Left ventricle myocardium superior (tissue), 1 donor: ENCODE measurements at regions not wholly inside any gene's neighbourhood (a gene's known extent, or its start where the extent isn't known, plus 50 kb on each side); places are given as distances from the start of the nearest gene placed in this dataset.
"Not testable (repeated sequence)": the region's sequence is repeated elsewhere in the genome, so short reads cannot be mapped to it uniquely, and the experiment has no call there.

Experiments used
- ATAC-seq: fragments of 200-7000 bp; cut with Tn5 transposase; one replicate; pipeline ENCODE4 v1.9.1; 2020; ENCODE audit warnings: mild to moderate bottlenecking, moderate library complexity
- DNase-seq: peaks from one replicate; pipeline ENCODE4 v3.0.0-alpha.2; 2020
- intact Hi-C: fragments of 100-400 bp; cut with micrococcal nuclease; formaldehyde crosslinking; loops from one replicate; pipeline ENCODE4 v1.11.0; 2022
- donor health status: DM: no; HTN: yes; CAD: no; lungs with severe emphysema.

DNA sequence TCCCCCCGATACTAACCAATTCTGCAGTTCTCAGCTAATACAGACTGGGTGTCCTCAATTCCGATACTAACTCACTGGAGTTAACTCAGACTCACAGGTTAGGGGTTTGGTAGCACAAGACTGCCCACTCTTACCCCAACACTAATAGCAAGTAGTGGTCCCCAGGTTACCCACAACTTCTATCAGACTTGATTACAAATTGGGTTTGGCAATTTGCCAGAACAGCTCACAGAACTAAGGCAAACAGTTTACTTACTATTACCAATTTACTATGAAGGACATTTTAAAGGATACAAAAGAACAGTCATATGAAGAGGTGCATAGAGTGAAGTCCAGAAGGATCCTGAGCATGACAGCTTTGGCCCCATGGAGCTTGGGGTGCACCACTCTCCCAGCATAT, 201.8 kb upstream of the VCX start:
- intact Hi-C loops = no loop called here
- ATAC-seq (no peak), DNase-seq (no peak)

DNA sequence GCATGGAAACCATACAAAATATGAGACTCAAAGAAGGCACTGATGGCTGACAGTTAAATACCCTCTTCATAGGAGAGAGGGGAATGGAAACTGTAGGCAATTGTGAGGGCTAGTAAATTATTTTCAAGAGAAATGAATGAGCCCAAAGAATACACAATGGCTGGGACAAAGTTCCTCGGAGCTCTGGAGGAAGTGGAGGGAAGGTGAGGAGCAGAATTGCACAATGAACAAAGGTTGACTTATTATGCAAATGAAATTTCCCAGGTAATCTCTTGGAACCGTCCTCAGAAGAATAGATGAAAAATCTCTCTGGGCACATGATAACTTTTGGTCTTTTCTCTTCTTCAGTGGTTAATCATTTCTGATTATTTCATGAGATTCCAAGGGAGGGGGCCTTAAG, 202.6 kb upstream of the VCX start:
- intact Hi-C loops = no loop called here
- ATAC-seq = no peak
- DNase-seq = no peak

DNA sequence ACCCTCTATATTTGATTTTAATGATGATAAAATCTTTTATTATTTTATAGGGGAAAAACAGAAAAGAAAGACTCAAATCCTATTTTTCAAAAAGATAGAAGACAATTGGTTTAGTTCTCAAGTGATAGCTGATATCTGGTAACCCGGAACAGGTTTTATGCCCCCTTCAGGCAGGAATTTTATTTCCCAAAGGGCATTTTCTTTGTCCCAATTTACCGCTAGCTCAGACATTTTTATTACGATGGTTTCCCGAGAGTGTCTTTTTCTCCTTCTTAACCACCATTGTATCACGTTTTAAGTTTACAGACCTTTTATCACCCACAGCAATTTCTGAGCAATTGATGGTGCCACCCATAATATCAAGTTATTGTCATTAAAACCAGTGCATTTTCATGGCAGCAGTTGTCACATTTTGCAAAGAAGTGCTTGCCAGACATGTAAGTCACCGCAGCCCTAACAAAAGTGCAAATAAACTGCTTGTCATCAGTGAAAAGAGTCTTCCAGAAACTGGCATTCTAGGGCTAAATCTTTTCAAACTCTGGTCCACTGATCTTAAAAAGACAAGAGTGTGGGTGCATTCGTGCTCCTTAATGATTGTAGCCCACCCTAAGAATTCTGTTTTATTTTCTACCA, 204.8 kb upstream of the VCX start:
- DNase-seq (no peak), ATAC-seq (no peak)
- intact Hi-C loops = no loop called here

DNA sequence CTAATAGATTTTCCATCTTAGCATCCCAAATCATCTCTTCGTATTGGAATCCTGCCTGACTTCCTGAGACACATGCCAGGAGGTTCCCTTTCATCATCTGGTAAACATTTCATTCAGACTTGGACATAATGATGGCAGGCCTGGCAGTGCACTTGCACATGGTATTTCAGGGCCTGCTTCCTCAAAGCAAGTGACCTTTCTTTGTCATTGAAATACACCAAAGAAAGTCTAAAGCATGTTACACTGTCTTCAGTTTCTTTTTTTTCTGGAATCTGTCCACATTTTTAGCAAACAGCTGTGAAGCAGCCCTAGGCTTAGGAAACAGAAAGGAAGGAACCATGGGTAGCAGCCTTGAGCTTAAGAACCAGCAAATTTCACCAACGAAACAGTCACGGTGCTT, 205.9 kb upstream of the VCX start:
- ATAC-seq (no peak), DNase-seq (no peak)
- intact Hi-C loops = no loop called here

DNA sequence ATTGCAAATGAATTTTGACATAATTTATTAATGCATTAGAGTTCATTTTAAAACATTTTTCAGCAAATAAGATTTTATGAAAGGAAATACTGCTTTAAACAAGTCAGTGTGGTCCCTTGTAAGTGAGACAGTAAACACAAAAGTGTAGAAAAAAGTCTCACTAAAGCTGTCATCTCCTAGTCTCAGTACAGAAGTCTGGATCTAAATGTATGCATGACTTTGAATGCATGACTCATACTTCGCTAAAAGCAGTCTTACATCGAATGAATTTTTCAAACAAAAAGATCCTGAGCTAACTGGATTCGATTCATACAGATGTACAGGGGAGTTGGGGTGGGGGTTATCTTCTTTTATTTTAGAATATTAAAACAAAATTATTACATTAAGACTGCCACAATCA, 207.4 kb upstream of the VCX start:
- no peak for DNase-seq
- ATAC-seq = no peak
- intact Hi-C loops = no loop called here

DNA sequence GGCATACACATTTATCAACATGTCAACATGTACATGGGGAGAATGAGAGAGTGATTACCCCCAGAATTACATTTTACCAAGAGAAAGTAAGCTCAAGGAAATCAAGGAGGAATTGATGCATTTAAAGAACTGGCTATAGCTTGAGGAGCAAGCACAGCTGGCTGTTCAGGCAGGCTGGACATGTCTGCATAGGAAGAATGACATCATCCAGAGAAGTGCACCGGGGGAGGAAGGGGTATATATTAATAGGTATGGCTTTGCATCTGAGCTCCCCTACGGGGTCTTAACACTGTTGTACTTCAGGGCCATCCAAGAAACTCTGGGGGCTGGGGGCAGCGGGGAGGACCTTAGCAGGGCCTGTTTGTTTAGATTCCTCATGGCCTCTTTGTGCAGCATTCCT, 222.4 kb upstream of the VCX start:
- intact Hi-C loops = no loop called here
- ATAC-seq (no peak), DNase-seq (no peak)

DNA sequence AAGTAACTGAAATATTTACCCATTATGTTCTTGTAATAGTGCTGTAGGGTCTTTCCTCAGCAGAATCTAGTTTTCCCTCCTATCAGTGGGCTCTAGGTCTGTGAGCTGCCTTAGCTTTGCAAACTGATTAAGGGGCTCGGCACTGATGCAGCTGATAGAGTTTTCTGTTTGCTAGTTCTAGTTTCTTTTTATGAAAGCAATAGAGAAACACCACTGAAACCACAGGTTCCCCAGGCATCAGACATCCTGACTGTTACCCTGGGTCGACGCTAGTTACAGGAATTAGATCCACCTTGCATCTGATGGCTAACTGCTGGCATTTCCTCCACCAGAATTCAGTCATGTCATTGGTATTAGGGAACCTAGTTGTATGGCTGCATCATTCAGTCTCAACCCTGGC, 225.0 kb upstream of the VCX start:
- DNase-seq = no peak
- no peak for ATAC-seq
- intact Hi-C loops = no loop called here

DNA sequence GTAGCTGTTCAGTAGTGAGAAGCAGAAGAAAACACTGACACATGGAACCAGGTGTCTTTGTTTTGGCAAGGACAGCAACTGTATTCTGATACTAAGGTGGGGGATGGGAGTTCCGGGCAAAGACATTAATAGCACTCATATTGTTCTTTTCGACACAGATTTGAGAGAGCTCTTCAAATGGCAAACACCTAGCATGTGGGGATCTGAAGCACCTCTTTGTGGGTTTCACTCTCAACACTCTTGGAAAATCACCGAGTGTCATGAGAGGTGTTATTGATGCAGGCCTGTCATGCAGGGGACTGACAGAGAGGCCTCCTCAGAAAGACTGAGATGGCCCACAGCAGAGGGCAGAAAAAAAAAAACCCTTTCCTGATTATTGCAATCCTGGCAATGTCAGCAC, 228.4 kb upstream of the VCX start:
- ATAC-seq (no peak), DNase-seq (no peak)
- intact Hi-C loops = no loop called here

DNA sequence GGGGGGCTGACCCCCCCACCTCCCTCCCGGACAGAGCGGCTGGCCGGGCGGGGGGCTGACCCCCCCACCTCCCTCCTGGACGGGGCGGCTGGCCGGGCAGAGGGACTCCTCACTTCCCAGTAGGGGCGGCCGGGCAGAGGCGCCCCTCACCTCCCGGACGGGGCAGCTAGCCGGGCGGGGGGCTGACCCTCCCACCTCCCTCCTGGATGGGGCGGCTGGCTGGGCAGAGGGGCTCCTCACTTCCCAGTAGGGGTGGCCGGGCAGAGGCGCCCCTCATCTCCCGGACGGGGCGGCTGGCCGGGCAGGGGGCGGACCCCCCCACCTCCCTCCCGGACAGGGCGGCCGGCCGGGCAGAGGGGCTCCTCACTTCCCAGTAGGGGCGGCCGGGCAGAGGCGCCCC, 234.3 kb upstream of the VCX start:
- DNase-seq, ATAC-seq, intact Hi-C loops: not testable (repeated sequence)

DNA sequence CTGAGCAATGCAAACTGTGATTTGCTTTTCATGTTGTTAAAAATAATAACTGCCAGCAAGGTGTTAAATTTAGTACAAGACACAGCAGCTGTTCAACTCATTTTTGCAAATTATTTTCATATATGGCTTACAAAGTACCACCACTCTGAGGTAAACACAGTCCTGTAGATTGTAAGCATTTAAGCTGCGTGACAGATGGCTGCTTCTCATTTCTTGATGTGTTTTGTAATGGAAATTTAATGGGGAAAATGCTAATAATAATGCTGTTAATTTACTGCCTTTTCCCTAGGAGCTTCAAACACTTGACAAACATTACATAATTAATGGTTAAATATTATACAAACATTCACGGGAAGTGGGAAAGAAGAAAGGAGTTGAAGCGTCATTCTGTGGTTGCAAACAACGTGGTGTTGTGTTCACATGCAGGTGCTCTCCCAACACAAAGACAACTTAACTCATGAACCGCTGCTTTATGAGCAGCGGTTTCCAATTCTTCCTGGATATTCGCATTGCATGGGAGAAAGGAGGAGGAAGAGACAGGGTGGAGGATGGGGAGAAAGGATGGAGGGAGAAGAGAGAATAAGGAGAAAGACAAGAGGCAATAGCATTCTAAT, 236.8 kb upstream of the VCX start:
- DNase-seq (no peak), ATAC-seq (no peak)
- intact Hi-C loops = no loop called here

DNA sequence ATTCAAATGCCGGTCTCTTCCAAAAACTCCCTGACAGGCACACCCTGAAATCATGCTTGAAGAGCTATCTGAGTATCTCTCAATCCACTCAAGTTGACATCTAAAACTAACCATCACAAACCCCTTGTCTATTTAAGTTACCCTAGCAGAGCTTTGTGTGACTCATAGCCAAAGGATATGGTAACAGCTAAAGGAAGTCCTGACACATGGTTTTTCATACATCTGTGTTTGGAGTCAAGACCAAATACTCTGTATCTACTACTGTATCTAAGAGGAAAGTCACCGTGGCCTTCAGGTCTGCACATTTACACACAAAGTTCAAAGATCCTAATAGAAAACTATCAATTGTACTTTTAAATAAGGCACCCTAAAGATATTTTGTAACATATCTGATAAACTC, 239.6 kb upstream of the VCX start:
- DNase-seq = no peak
- ATAC-seq = no peak
- intact Hi-C loops = no loop called here

DNA sequence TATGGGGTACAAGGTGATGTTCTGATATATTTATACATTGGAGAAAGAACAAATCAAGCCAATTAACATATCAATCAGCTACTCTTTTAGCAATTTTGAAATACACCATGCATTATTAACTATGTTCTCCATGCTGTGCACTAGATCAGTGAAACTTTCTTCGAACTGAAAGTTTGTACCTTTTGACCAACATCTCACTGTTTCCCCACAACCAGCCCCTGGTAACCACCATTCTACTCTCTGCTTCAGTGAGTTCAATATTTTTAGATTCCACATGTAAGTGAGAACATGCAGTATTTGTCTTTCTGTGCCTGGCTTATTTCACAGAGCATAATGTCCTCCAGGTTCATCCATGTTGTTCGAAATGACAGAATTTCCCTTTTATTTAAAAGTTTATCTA, 246.1 kb upstream of the VCX start:
- ATAC-seq (no peak), DNase-seq (no peak)
- intact Hi-C loops = no loop called here

DNA sequence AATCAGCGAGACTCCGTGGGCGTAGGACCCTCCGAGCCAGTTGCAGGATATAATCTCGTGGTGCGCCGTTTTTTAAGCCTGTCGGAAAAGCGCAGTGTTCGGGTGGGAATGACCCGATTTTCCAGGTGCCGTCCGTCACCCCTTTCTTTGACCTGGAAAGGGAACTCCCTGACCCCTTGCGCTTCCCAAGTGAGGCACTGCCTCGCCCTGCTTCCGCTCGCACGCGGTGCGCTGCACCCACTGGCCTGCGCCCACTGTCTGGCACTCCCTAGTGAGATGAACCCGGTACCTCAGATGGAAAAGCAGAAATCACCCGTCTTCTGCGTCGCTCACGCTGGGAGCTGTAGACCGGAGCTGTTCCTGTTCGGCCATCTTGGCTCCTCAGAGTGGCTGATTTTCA, 249.6 kb upstream of the VCX start:
- ATAC-seq, intact Hi-C loops, DNase-seq: not testable (repeated sequence)

DNA sequence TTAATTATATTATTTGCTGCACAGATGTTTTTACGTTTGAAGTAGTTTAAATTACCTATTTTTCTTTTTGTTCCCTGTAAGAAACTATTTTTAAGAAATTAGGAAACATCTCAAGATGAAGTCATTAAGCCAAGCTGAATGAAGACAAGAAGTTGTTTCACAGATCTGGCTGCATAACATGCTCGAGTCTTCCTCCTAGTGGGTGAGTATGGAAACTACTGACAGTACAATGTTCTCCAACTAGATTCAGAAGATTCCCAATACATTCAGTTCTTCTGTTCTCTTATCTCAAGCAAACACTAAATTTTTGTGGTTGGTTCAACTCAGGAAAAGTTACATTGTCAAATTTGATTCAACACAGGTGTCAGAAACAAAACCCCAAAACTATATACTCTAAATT, 256.8 kb upstream of the VCX start:
- intact Hi-C loops = no loop called here
- no peak for ATAC-seq

DNA sequence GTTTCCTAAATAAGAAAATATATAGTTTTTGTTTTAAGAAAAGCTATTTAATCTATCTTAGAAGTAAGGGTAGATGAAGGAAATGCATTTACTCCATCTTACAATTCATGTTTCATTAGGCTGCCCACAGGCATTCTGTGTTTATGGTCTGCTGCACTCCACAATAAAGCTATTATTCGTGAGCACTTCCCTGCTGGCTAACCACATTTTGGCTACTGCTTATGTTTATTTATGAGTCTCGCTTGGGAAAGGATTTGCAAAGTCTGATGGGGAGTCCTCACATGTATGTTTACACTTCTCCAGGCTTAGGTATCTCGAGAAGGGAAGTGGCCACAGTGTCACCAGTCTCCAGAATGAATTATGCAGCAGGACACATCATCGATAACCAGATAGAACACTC, 260.8 kb upstream of the VCX start:
- DNase-seq (no peak), ATAC-seq (no peak)
- intact Hi-C loops = no loop called here

More for the DNA sequence above, 256.8 kb upstream of the VCX start:
- no peak for DNase-seq

DNA sequence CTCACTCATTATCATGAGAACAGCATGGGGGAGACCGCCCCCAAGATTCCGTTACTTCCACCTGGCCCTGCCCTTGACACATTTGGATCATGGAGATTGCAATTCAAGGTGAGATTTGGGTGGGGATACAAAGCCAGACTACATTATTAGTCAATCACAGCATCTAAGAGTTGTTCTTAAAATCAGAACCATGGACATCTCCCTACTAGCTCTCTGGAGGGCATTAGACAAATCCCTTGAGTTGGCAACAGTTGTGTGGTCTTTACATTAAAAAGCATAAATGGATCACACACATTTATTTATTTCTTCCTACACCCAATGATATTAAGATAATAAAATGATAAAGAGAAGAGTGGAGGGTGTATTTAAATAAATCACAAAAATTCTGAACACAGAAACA, 262.8 kb upstream of the VCX start:
- ATAC-seq (no peak), DNase-seq (no peak)
- intact Hi-C loops = no loop called here

DNA sequence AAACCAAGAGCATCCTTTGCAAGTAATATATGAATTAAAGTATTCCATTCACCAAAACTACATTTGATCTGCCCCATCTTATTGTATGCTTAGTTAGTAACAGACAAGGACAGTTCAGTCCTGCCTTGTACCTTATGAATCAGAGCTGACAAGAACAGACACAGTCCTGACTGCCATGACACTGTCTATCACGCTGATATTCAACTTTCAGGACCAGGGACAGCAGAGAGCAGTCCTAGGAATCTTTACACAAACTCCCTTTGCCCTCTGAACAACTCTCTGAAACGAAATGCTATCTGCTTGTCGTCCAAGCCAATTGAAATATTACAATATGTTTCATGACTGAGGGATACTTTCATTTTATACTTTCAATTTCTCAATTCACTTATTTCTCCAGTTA, 268.6 kb upstream of the VCX start:
- intact Hi-C loops = no loop called here
- ATAC-seq (no peak), DNase-seq (no peak)

DNA sequence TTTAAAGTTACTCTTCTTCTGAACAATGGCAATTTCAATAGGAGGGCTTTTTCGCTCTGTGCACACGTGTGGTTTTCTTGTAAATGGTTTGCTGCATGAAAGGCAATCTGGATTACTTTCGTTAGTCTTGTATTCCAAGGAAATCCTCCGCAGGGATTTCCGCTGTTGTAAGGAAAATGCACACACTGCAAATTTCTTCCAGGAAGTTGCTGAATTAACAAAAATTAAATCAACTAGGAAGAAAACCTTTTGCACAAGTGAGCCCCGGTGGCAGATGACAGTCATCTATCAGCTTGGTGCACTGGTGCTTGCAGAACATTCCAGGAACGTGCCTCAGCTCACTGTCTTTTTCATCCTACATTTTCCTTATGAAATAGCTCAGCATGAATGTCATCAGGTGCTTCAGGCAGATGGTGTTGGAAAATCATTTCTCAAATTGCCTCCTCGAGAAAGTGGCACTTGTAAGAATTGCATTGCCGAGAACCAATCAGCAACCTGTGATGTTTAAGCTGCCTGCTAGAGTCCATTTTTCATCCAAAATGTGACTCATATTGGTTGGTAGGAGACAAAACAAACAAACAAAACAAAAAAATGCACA, 272.4 kb upstream of the VCX start:
- intact Hi-C loops = no loop called here
- ATAC-seq = no peak
- DNase-seq = no peak

DNA sequence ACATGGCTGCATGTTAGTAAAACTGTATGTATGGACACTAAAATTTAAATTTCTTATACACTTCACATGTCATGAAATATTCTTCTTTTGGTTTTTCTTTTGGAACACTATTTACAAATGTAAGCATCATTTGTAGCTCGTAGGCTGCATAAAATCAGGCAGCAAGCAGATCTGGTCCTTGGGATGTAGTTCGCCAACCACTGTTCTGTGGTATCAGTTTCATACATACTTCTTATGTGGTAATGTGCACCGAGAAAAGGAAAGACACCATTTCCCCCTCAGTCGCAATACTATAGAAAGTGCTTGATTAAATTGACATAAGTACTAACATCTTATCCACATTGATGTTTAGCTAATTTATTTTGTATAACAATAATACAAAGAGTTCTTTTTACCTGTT, 274.4 kb upstream of the VCX start:
- ATAC-seq = no peak
- intact Hi-C loops = no loop called here
- no peak for DNase-seq

DNA sequence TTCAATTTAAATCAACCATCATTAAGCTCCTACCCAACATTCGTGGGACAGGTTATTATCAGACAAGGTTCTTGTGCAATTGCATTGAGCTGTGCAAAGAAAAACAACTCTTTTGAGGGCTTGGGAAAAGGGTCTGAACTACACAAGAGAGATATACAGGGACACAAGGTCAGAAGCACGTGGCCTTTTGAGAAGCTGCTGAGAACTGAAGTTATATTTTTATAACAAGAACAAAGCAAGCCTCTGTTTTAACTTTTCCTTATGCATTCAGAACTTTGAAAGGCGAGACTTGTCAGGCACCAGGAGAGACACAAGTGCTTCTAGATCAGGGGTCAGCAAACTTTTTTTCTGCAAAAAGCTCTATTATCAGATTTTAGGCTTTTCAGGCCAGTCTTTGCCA, 274.8 kb upstream of the VCX start:
- ATAC-seq = no peak
- no peak for DNase-seq
- intact Hi-C loops = no loop called here

DNA sequence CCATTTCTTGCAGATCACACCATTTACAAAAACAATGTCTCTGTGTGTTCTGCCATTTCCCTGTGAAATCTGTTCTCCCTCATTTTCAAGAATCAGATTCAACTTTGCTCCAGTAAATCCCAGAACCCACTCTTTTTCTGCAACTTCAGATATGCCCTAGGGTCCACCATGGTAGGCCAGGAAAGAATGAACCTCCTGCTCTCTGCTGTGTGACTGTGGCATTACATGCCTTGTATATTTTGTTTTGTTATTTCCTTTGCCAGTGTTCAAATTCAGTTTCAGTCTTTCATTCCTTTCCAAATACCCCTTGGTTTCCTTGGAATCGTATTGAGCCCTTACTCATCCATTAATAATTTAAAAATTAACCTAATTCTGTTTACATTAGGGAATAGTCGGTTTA, 290.2 kb upstream of the VCX start:
- ATAC-seq (no peak), DNase-seq (no peak)
- intact Hi-C loops = no loop called here
